GM06990 (cell line): ENCODE measurements at regions not wholly inside any gene's neighbourhood (a gene's known extent, or its start where the extent isn't known, plus 50 kb on each side); places are given as distances from the start of the nearest gene placed in this dataset.
"Not testable (repeated sequence)": the region's sequence is repeated elsewhere in the genome, so short reads cannot be mapped to it uniquely, and the experiment has no call there.

Experiments
- DNase-seq: peaks from one replicate; pipeline ENCODE4 v3.0.0-alpha.2; 2011; ENCODE audit not compliant: insufficient read length; ENCODE audit errors: extremely low read depth
- H3K27me3 ChIP-seq: replicated peaks from 2 replicates; pipeline ENCODE4 v1.6.0; 2011; ENCODE audit warnings: low read length; ENCODE audit not compliant: control insufficient read depth, insufficient read depth
- H3K36me3 ChIP-seq: 2 replicates; pipeline ENCODE4 v1.5.1; 2011; ENCODE audit warnings: low read length; ENCODE audit not compliant: control insufficient read depth, insufficient read depth
- H3K4me3 ChIP-seq: replicated peaks from 2 replicates; pipeline ENCODE4 v1.5.1; 2011; ENCODE audit warnings: low read depth, mild to moderate bottlenecking, control low read depth, low read length
- TF ChIP-seq, protein P1 (sequence below): IDR thresholded peaks from 2 replicates; pipeline ENCODE4 v1.5.1; 2011; ENCODE audit warnings: low read length, control low read depth, mild to moderate bottlenecking, inconsistent platforms; ENCODE audit not compliant: insufficient read depth, poor library complexity, severe bottlenecking

DNA sequence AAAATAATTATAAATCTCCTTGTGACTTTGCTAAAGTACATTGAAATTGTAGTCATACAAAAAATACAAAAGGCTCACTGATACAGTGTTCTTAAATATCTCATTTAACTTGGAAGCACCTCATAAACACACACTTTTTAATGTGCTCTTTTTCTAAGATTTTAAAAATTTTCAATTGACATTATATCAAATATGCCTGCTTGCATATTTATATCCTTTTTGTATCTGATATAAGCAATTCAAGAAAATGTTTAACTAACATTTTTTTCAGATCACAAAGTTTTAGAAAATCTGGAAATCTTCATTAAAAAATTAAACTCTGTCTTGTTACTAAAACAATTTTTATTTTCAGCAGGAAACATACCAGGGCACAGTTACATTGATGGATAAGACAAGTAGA lies 661.5 kb downstream of the REEP3 start:
- Histone ChIP-seq H3K27me3 (no peaks in the 10 kb centered on the region), H3K4me3 (no peak overlapping the region), H3K36me3 (no peaks in the 10 kb centered on the region)
- TF ChIP-seq, protein P1, sequence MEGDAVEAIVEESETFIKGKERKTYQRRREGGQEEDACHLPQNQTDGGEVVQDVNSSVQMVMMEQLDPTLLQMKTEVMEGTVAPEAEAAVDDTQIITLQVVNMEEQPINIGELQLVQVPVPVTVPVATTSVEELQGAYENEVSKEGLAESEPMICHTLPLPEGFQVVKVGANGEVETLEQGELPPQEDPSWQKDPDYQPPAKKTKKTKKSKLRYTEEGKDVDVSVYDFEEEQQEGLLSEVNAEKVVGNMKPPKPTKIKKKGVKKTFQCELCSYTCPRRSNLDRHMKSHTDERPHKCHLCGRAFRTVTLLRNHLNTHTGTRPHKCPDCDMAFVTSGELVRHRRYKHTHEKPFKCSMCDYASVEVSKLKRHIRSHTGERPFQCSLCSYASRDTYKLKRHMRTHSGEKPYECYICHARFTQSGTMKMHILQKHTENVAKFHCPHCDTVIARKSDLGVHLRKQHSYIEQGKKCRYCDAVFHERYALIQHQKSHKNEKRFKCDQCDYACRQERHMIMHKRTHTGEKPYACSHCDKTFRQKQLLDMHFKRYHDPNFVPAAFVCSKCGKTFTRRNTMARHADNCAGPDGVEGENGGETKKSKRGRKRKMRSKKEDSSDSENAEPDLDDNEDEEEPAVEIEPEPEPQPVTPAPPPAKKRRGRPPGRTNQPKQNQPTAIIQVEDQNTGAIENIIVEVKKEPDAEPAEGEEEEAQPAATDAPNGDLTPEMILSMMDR: no peak
- no peak for DNase-seq

DNA sequence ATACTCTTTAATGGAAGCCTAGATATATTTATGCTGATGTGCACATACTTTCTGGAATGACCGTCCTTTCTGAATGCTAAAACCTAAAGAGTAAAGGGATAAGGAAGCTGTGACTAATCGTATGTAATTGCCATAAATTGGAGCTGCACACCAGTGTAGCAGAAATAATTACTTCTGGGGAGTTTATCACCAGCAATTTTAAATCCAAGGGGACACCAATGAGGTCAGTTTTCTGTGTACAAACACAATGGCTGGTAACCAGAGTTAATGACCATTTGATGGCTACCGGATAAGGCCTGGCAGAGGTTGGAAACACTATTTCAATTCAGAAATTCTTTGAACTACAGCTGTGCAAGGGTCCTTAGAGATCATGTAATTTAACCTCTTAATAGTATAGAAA lies 670.1 kb downstream of the REEP3 start:
- H3K4me3 ChIP-seq: no peak overlapping the region
- TF ChIP-seq, protein P1: no peak
- H3K36me3 ChIP-seq: no peaks in the 10 kb centered on the region
- no peak for DNase-seq
- no peaks in the 10 kb centered on the region for H3K27me3 ChIP-seq

DNA sequence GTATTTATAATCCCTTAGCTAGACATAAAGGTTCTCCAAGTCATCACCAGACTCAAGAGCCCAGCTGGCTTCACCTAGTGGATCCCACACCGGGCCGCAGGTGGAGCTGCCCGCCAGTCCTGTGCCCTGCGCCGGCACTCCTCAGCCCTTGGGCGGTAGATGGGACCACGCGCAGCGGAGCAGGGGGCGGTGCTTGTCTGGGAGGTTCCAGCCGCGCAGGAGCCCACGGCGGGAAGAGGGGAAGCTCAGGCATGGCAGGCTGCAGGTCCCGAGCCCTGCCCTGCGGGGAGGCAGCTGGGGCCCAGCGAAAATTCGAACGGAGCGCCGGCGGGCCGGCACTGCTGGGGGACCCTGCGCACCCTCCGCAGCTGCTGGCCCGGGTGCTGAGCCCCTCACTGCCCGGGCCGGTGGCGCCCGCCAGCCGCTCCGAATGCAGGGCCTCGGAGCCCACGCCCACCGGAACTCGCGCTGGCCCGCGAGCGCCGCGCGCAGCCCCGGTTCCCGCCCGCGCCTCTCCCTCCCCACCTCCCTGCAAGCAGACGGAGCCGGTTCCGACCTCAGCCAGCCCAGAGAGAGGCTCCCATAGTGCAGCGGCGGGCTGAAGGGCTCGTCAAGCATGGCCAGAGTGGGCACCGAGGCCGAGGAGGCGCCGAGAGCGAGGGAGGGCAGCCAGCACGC lies 675.6 kb downstream of the REEP3 start:
- Histone ChIP-seq H3K27me3 (no peaks in the 10 kb centered on the region), H3K36me3 (no peaks in the 10 kb centered on the region), H3K4me3 (no peak overlapping the region)
- DNase-seq: no peak
- TF ChIP-seq, protein P1: no peak

DNA sequence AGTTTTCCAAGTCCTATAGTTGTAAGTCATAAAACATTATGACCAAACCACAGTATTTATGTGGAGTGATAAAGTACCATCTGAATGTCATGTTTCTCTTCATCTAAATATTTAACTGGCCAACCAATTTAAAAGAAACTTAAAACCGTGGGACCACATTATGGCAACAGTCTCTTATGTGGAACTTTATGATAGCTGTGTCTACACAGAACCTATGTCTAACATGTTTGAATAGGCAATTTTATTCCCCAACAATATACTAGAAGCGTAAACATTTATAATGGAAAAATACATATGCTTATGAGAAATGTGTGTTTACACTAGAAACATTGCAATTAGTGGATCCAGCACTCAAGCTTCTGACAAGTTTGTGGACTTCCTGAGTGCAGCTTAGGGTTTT lies 680.7 kb downstream of the REEP3 start:
- no peak for DNase-seq
- Histone ChIP-seq H3K36me3 (no peaks in the 10 kb centered on the region), H3K4me3 (no peak overlapping the region), H3K27me3 (no peaks in the 10 kb centered on the region)
- TF ChIP-seq, protein P1: no peak

DNA sequence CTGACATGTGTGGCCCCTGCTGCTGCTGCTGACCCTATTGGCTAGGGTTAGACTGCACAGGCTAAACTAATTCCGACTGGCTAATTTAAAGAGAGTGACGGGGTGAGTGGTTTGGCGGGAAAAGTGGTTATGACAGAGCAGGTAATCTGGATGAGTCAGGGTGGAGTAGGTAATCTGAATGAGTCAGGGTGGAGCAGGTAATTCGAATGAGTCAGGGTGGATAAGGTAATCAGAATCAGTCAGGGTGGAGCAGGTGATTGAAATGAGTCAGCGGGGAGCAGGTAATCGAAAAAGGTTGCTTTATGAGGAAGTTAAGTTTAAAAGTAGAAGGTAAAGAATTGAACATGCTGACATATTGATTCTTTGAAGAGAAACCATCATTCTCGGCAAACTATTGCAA lies 683.3 kb downstream of the REEP3 start:
- not testable (repeated sequence) for H3K27me3 ChIP-seq, H3K4me3 ChIP-seq, DNase-seq, H3K36me3 ChIP-seq

DNA sequence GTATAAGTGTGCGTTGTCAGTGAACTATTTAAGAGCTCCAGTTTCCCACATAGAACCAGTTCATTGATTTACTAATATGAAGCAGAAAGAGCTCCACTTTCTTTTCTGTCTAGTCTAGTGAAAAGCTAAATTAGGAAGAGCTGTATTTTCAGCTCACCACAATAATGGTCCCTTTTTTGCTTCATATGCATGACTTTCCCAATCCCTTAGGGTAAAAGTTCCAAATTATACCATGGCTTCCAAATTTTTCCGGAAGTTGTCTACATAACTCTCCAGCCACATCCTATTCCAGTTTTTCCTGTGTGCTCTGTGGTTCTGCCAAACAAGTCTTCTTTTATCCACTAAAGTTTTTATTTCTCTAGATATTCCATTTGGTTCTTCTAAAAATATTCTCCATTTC lies 685.2 kb downstream of the REEP3 start:
- no peak for DNase-seq
- no peaks in the 10 kb centered on the region for H3K36me3 ChIP-seq
- TF ChIP-seq, protein P1: no peak
- no peaks in the 10 kb centered on the region for H3K27me3 ChIP-seq
- no peak overlapping the region for H3K4me3 ChIP-seq
